ENCODE measurements at regions not wholly inside any gene's neighbourhood (a gene's known extent, or its start where the extent isn't known, plus 50 kb on each side); places are given as distances from the start of the nearest gene placed in this dataset.

- TF ChIP-seq SP1 (IDR thresholded peaks at IDR 0.05) = no peak
- no peak for TF ChIP-seq TARDBP (IDR thresholded peaks at IDR 0.05)
Measured at GRCh38 chr7:113705439-113705838, 213.4 kb downstream of the PPP1R3A start.

Data from HEK293T (cell line).